ENCODE measurements at regions not wholly inside any gene's neighbourhood (a gene's known extent, or its start where the extent isn't known, plus 50 kb on each side); places are given as distances from the start of the nearest gene placed in this dataset.
"Not testable (repeated sequence)": the region's sequence is repeated elsewhere in the genome, so short reads cannot be mapped to it uniquely, and the experiment has no call there.

GRCh38 chr12:75944905-75945432 is 86.6 kb downstream of the PHLDA1 start:
- DNase-seq (ENCODE audit: low read depth, low spot score): no peak
- no peak overlapping the region for H3K4me3 ChIP-seq (ENCODE audit: low read length)

DNA sequence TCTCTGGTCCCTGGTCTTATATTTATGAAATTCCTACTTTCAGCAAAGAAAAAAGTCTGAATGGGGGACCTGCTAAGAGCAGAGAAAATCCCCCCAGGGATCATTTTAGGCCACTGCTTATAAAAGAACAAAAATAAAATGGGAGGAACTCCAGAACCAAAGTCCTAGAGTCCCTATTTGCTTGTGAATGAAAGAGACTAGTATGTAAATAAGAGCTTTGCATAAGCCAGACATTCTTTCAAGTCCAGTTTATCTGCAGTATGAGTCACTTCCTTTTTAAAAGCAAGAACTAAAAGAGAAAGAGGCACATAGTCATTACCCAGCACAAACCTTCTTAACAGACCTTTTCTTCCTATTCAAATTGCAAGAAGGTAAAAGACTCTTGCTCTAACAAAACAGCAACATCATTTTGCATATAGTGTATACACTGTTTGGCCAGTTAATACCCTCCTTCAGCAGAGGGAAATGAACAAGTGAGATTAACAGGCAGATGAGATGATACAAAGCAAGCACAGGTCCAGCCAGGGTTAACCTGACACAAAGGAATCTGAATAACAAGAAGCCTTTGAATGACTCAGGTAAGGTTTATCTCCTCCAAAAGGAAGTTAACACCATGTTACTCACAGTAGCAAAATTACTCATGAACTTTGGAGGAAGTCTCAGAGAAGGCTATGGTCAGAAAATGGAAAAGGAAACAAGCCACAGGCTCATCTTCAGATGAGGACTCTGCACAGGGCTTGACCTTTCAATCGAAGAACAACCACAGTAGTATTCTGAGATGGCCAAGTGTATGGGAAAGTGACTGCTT is 87.3 kb downstream of the PHLDA1 start:
- DNase-seq (ENCODE audit: low read depth, low spot score): peak; percentile 15
- H3K4me3 ChIP-seq (ENCODE audit: low read length): no peak overlapping the region

DNA sequence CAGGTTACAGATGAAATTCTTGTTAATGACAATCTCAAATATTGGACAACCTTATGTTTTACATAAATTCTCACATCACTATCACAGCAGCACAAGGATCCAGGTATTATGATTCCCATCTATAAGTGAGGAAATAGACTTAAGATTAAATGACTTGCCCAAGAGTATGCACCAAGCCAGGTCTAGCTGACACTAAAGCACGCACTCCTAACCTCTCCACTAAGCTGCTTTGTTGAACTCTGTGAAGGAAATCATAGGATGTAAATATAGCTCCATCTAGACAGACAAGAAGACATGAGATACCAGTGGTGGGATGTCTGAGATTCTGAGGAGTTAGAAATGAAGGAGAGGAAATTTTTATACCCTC is 87.9 kb downstream of the PHLDA1 start:
- no peak for DNase-seq (ENCODE audit: low read depth, low spot score)
- no peak overlapping the region for H3K4me3 ChIP-seq (ENCODE audit: low read length)

DNA sequence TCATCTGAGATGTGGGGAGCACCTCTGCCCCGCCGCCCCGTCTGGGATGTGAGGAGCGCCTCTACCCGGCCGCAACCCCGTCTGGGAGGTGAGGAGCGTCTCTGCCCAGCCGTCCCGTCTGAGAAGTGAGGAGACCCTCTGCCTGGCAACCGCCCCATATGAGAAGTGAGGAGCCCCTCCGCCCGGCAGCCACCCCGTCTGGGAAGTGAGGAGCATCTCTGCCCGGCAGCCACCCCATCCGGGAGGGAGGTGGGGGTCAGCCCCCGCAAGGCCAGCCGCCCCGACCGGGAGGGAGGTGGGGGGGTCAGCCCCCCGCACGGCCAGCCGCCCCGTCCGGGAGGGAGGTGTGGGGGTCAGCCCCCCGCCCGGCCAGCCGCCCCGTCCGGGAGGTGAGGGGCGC is 89.9 kb downstream of the PHLDA1 start:
- H3K4me3 ChIP-seq (ENCODE audit: low read length); DNase-seq (ENCODE audit: low read depth, low spot score): not testable (repeated sequence)

- H3K4me3 ChIP-seq (ENCODE audit: low read length): no peak overlapping the region
- DNase-seq (ENCODE audit: low read depth, low spot score): no peak
Observed at GRCh38 chr12:75939016-75939642, 92.4 kb downstream of the PHLDA1 start.

GRCh38 chr12:75938189-75938588 is 93.4 kb downstream of the PHLDA1 start:
- no peak for DNase-seq (ENCODE audit: low read depth, low spot score)
- no peak overlapping the region for H3K4me3 ChIP-seq (ENCODE audit: low read length)

- DNase-seq (ENCODE audit: low read depth, low spot score): no peak
- no peak overlapping the region for H3K4me3 ChIP-seq (ENCODE audit: low read length)
Observed at GRCh38 chr12:75937486-75937885, 94.1 kb downstream of the PHLDA1 start.

DNA sequence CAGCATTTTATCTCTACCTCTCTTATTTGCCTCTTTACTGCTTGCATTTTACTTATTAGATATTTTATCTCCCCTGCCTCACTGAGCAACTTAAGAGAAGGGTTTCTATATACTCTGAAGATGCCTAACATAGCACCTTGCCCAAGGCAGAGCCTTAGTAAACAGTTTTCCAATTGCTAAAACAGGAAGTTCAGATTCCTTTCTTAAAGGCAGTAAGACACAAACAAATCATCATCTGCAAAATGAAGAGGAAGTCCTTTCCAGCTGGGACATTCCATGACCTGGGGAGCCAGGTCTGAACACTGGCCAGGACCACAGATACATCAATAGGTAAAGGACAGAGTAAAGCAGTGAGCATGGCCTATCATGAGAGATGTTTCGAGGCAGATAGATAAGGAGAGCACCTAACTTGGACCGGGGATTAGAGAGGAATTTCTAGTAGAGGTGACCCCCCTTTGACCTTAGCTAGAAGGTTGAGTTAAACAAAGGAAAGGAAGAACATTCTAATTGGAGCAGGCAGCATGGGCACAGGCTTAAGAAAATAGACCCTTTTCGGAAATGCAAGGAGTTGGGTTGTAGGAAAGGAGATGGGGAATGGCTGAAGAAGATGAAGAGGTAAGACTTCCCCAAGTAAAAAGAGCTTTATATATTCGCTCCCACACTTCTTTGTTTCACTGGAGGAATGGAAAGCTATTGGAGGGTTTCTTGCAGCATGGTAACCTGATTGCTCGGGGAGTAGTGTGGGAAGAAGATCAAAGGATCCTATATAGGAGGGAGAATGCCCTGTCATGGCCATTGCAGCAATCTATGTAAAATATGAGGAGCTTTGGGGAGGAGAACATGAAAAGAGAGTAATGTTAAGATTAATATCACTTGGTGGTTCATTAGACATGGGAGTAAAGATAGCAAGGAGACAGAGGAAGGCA is 94.8 kb downstream of the PHLDA1 start:
- no peak for DNase-seq (ENCODE audit: low read depth, low spot score)
- H3K4me3 ChIP-seq (ENCODE audit: low read length): no peak overlapping the region

- H3K4me3 ChIP-seq (ENCODE audit: low read length): no peak overlapping the region
- no peak for DNase-seq (ENCODE audit: low read depth, low spot score)
Observed at GRCh38 chr12:75935539-75936242, 95.9 kb downstream of the PHLDA1 start.

GRCh38 chr12:75933101-75933500 is 98.5 kb downstream of the PHLDA1 start:
- no peak overlapping the region for H3K4me3 ChIP-seq (ENCODE audit: low read length)
- no peak for DNase-seq (ENCODE audit: low read depth, low spot score)

DNA sequence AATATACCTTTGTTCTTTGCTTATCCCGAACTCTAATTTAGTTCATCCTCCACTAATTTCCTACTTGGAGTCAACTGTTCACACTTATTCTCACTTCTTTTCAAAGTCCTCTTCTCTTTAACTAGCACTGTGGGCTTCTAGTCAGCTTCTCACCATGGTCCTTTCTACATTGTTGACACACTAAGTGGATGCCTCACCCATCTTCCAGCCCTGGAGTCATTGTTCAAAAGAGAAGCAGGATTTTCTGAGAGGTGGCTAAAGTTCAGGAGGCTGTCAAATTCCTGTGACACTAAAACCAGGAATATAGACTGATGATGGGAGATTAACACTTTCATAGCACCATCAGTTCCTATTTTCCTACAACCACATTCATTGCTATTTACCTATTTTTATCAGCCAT is 99.3 kb downstream of the PHLDA1 start:
- no peak for DNase-seq (ENCODE audit: low read depth, low spot score)
- H3K4me3 ChIP-seq (ENCODE audit: low read length): no peak overlapping the region

GRCh38 chr12:75923964-75924666 is 107.5 kb downstream of the PHLDA1 start:
- no peak for DNase-seq (ENCODE audit: low read depth, low spot score)
- H3K4me3 ChIP-seq (ENCODE audit: low read length): no peak overlapping the region

DNA sequence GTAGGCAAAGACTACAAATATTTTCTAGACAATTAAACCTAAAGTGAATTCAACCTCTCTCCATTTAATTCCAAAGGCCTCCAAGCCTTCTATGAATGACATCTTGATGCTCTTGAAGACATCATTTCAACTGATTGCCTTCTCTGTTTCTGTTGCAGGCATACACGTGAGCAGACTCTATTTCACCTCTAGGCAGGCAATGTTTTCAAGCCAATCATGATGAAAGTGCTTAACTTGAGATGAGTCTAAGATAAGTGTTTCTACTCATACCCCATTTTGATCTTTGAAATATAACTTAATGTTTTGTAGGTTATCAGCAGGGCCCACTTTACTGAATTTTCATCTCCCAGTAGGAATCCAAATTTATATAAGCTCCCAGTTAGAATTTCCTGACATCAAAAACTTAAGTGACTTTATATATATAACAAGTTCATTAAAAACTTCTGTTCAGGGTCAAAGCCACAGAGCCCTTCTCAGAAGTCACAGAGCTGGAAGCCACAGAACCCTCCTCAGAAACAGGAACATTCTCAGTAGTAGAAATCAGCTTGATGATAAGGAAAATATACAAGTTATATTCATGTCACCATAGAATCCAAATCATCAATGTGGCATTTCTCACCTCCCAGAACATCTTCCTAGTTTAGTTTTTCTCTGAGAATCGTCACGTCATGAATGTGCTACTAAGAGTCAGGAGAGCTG is 108.5 kb downstream of the PHLDA1 start:
- no peak overlapping the region for H3K4me3 ChIP-seq (ENCODE audit: low read length)
- DNase-seq (ENCODE audit: low read depth, low spot score): no peak

GRCh38 chr12:75921622-75922289 is 109.8 kb downstream of the PHLDA1 start:
- no peak for DNase-seq (ENCODE audit: low read depth, low spot score)
- no peak overlapping the region for H3K4me3 ChIP-seq (ENCODE audit: low read length)

DNA sequence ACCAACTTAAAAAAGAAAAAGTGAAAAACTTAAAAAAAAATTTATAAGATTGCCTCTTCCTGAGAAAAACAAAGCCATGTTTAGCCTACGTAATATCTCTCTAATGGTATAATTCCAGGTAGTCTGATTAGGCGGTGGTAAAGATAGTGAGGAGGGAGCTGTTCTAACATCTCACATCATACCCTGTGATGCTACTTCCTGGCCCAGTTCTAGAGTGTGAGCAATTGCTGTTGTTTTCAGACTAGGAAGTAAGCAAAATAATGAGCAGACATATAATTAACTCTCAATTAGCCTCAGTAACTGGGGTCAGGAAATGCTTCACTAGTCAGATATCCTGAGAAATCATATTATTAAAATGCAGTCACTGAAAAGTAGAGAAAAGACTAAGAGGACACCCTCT is 113.9 kb downstream of the PHLDA1 start:
- DNase-seq (ENCODE audit: low read depth, low spot score): no peak
- H3K4me3 ChIP-seq (ENCODE audit: low read length): no peak overlapping the region

GRCh38 chr12:75917083-75917482 is 114.5 kb downstream of the PHLDA1 start:
- no peak for DNase-seq (ENCODE audit: low read depth, low spot score)

GRCh38 chr12:75913502-75914351 is 117.8 kb downstream of the PHLDA1 start:
- H3K4me3 ChIP-seq (ENCODE audit: low read length): no peak overlapping the region
- DNase-seq (ENCODE audit: low read depth, low spot score): no peak

More at GRCh38 chr12:75917083-75917482, 114.5 kb downstream of the PHLDA1 start:
- H3K4me3 ChIP-seq (ENCODE audit: low read length): no peak overlapping the region
